ENCODE measurements at regions not wholly inside any gene's neighbourhood (a gene's known extent, or its start where the extent isn't known, plus 50 kb on each side); places are given as distances from the start of the nearest gene placed in this dataset.
A peak's percentile ranks its signal among the peaks of the same experiment; 100 is the strongest.

GRCh38 chr14:101220921-101221510, 317.5 kb upstream of the RTL1 start:
- no peak for DNase-seq

GRCh38 chr14:101221549-101222160, 318.1 kb upstream of the RTL1 start:
- DNase-seq: no peak

GRCh38 chr14:101222362-101223070, 319.0 kb upstream of the RTL1 start:
- DNase-seq: no peak

GRCh38 chr14:101223127-101223526, 319.6 kb upstream of the RTL1 start:
- DNase-seq: peak; percentile 52

GRCh38 chr14:101223561-101224162, 320.1 kb upstream of the RTL1 start:
- DNase-seq: no peak

- DNase-seq: peak; percentile 10
Observed at GRCh38 chr14:101224356-101225156, 321.0 kb upstream of the RTL1 start.

- no peak for DNase-seq
Observed at GRCh38 chr14:101225157-101226152, 321.9 kb upstream of the RTL1 start.

GRCh38 chr14:101226265-101226602, 322.7 kb upstream of the RTL1 start:
- DNase-seq: no peak

- no peak for DNase-seq
Observed at GRCh38 chr14:101226603-101227425, 323.3 kb upstream of the RTL1 start.

GRCh38 chr14:101227611-101228594, 324.4 kb upstream of the RTL1 start:
- no peak for DNase-seq

GRCh38 chr14:101228949-101229541, 325.5 kb upstream of the RTL1 start:
- no peak for DNase-seq

- no peak for DNase-seq
Observed at GRCh38 chr14:101229666-101230065, 326.1 kb upstream of the RTL1 start.

- DNase-seq: no peak
Observed at GRCh38 chr14:101230161-101230850, 326.8 kb upstream of the RTL1 start.

GRCh38 chr14:101230851-101231550, 327.5 kb upstream of the RTL1 start:
- no peak for DNase-seq

- DNase-seq: no peak
Observed at GRCh38 chr14:101231828-101232227, 328.3 kb upstream of the RTL1 start.

- no peak for DNase-seq
Observed at GRCh38 chr14:101232340-101233020, 328.8 kb upstream of the DIO3 start.

- no peak for DNase-seq
Observed at GRCh38 chr14:101233021-101233366, 328.3 kb upstream of the DIO3 start.

GRCh38 chr14:101233391-101233790, 327.9 kb upstream of the DIO3 start:
- DNase-seq: no peak

All from NCI-H345 (cell line).